CD14-positive monocyte (primary cell): ENCODE measurements at regions not wholly inside any gene's neighbourhood (a gene's known extent, or its start where the extent isn't known, plus 50 kb on each side); places are given as distances from the start of the nearest gene placed in this dataset.

Experiments used
- DNase-seq, 3 donors: peaks; one replicate each; pipeline ENCODE4 v3.0.0-alpha.2; 2011 to 2022
- H2AFZ ChIP-seq: 2 replicates; pipeline ENCODE4 v1.6.0; 2012; ENCODE audit warnings: mild to moderate bottlenecking, low read depth, low read length, inconsistent platforms; ENCODE audit not compliant: insufficient read depth, poor library complexity, severe bottlenecking
- H3K27ac ChIP-seq, 2 donors: 1 replicate in 1 of 2; 2 replicates in 1 of 2; pipeline ENCODE4 v1.5.1; 2012 to 2013; ENCODE audit warnings: low read length in 2 of 2, control low read depth in 1 of 2, inconsistent platforms in 1 of 2, low read depth in 1 of 2, mild to moderate bottlenecking in 1 of 2
- H3K27me3 ChIP-seq, 2 donors: one replicate each; pipeline versions ENCODE4 v1.6.0 to v1.6.1; 2011 to 2013; ENCODE audit warnings: low read length in 2 of 2; ENCODE audit not compliant: control insufficient read depth in 2 of 2, insufficient read depth in 2 of 2
- H3K36me3 ChIP-seq, 2 donors: replicated peaks in 1 of 2; 1 replicate in 1 of 2; 2 replicates in 1 of 2; pipeline versions ENCODE4 v1.5.1 to v1.6.1; 2012 to 2013; ENCODE audit warnings: low read length in 2 of 2, control low read depth in 1 of 2, inconsistent platforms in 1 of 2, mild to moderate bottlenecking in 1 of 2; ENCODE audit not compliant: insufficient read depth in 2 of 2, control insufficient read depth in 1 of 2
- H3K4me1 ChIP-seq, 2 donors: 1 replicate in 1 of 2; 2 replicates in 1 of 2; pipeline versions ENCODE4 v1.5.1 to v1.6.1; 2012 to 2013; ENCODE audit warnings: low read length in 2 of 2, control low read depth in 1 of 2, inconsistent platforms in 1 of 2, mild to moderate bottlenecking in 1 of 2, moderate library complexity in 1 of 2; ENCODE audit not compliant: insufficient read depth in 2 of 2, control insufficient read depth in 1 of 2
- H3K4me2 ChIP-seq: replicated peaks from 2 replicates; pipeline ENCODE3; 2012; ENCODE audit warnings: low read length, moderate library complexity, mild to moderate bottlenecking; ENCODE audit not compliant: poor library complexity, severe bottlenecking; ENCODE audit errors: extremely low read depth
- H3K4me3 ChIP-seq, 3 experiments: fragments of 200-600 bp in 1 of 3; sonication (generic) in 1 of 3; replicated peaks in 1 of 3; 1 replicate in 2 of 3; 2 replicates in 1 of 3; pipeline ENCODE4 v1.5.1; 2011 to 2013; ENCODE audit warnings: low read length in 3 of 3, mild to moderate bottlenecking in 3 of 3, control low read depth in 2 of 3, low read depth in 2 of 3, inconsistent platforms in 1 of 3, moderate library complexity in 1 of 3
- H3K79me2 ChIP-seq: 2 replicates; pipeline ENCODE4 v1.6.0; 2012; ENCODE audit warnings: mild to moderate bottlenecking, control low read depth, inconsistent platforms, low read length, moderate library complexity; ENCODE audit not compliant: insufficient read depth
- H3K9ac ChIP-seq: 2 replicates; pipeline ENCODE4 v1.6.0; 2017; ENCODE audit warnings: low read length, mild to moderate bottlenecking; ENCODE audit not compliant: insufficient read depth, poor library complexity, severe bottlenecking
- H3K9me3 ChIP-seq, 2 donors: replicated peaks in 1 of 2; 1 replicate in 1 of 2; 2 replicates in 1 of 2; pipeline versions ENCODE4 v1.5.1 to v1.6.1; 2012 to 2013; ENCODE audit warnings: low read length in 2 of 2, control low read depth in 1 of 2; ENCODE audit not compliant: control insufficient read depth in 1 of 2, insufficient read depth in 1 of 2
- H4K20me1 ChIP-seq: 2 replicates; pipeline ENCODE4 v1.6.0; 2012; ENCODE audit warnings: mild to moderate bottlenecking, low read length, control low read depth, moderate library complexity; ENCODE audit not compliant: insufficient read depth
- H3K27ac Mint-ChIP-seq, 7 donors: one replicate each; pipeline ENCODE4 v1.8.0; 2020; ENCODE audit warnings: mild to moderate bottlenecking in 7 of 7, mixed read lengths in 7 of 7, moderate library complexity in 6 of 7, inconsistent platforms in 2 of 7
- H3K27me3 Mint-ChIP-seq, 3 donors: one replicate each; pipeline ENCODE4 v1.8.0; 2021 to 2022; ENCODE audit warnings: low read depth in 3 of 3, mild to moderate bottlenecking in 3 of 3, mixed read lengths in 3 of 3, moderate library complexity in 3 of 3, inconsistent platforms in 1 of 3
- H3K36me3 Mint-ChIP-seq, 2 donors: one replicate each; pipeline ENCODE4 v1.8.0; 2020; ENCODE audit warnings: mixed read lengths in 2 of 2, inconsistent platforms in 1 of 2, mild to moderate bottlenecking in 1 of 2
- H3K4me1 Mint-ChIP-seq: one replicate; pipeline ENCODE4 v1.8.0; 2020; ENCODE audit warnings: mild to moderate bottlenecking, mixed read lengths
- H3K4me3 Mint-ChIP-seq, 2 donors: one replicate each; pipeline ENCODE4 v1.8.0; 2020; ENCODE audit warnings: mild to moderate bottlenecking in 2 of 2, mixed read lengths in 2 of 2, moderate library complexity in 1 of 2
- H3K9me3 Mint-ChIP-seq, 7 donors: one replicate each; pipeline ENCODE4 v1.8.0; 2020 to 2022; ENCODE audit warnings: mixed read lengths in 7 of 7, mild to moderate bottlenecking in 6 of 7, moderate library complexity in 6 of 7, inconsistent platforms in 2 of 7
- CTCF ChIP-seq: fragments of 200-600 bp; IDR thresholded peaks from one replicate; pipeline ENCODE4 v1.8.0; 2022; ENCODE audit warnings: antibody characterized with exemption, mild to moderate bottlenecking
- WGBS: methylation state at CpG from one replicate; pipeline ENCODE4 v1.1.5; 2013; ENCODE audit warnings: missing lambda C conversion rate; ENCODE audit not compliant: insufficient coverage; 5-methylcytosine and 5-hydroxymethylcytosine counted together
- intact Hi-C, 2 donors: fragments of 100-400 bp; cut with micrococcal nuclease; formaldehyde crosslinking; loops; one replicate each; pipeline versions ENCODE4 v1.15.0 to v1.15.1; 2023

DNA sequence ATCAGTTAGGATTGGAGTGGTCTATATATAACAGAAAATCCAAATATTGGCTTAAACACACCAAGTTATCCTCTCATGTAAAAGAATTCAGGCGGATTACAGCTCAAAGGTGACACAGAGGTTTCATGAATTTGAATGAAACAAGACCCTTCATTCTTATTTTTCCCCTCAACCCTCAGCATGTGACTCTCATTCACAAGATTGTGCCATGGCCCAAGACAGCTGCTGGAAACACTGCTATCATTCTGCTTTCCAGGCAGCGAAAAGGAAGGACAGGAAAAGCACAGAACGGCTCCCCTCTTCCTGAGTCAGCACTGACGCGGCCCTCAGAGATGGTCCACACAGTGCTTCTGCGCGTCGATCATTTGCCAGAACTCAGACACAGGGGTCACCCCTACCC, 891.0 kb upstream of the FRG1 start:
- Mint-ChIP-seq H3K4me1 (no peaks in the 10 kb centered on the region), H3K9me3 (peaks cover 0 to 1% (median 0%) of the 10 kb centered on the region in 7 donors), H3K36me3 (no peaks in the 10 kb centered on the region), H3K27me3 (no peaks in the 10 kb centered on the region), H3K4me3 (no peak overlapping the region), H3K27ac (no peak overlapping the region)
- Histone ChIP-seq H3K4me3 (no peak overlapping the region), H3K27ac (no peak overlapping the region), H3K79me2 (no peaks in the 10 kb centered on the region), H3K9me3 (no peaks in the 10 kb centered on the region), H3K36me3 (no peaks in the 10 kb centered on the region), H3K4me2 (no peak overlapping the region), H2AFZ (no peak overlapping the region), H3K4me1 (no peaks in the 10 kb centered on the region), H3K9ac (no peak overlapping the region), H4K20me1 (no peaks in the 10 kb centered on the region), H3K27me3 (no peaks in the 10 kb centered on the region)
- no peak for TF ChIP-seq CTCF
- DNase-seq: no peak
- intact Hi-C loops: no loop called here
- WGBS: 56% methylated on average over 3 of the region's 8 CpGs

DNA sequence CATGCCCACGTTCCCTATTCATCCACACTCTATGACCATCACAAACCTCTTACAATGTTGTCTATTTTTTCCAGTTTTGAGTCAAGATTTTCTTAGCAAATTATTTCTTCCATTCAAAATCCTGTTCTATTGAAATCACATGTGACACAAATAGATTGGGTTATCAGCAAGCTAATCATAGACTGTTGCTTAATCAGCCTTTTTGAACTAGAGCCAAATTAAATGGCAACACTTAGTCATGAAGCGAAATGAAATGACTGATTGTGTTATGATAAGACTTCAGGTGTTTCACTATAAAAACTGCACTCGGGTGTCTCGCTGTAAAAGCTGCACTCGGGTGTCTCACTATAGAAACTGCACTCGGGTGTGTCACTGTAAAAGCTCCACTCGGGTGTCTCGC, 890.0 kb upstream of the FRG1 start:
- H3K79me2 ChIP-seq: no peaks in the 10 kb centered on the region
- no peaks in the 10 kb centered on the region for H3K4me1 ChIP-seq
- H3K9ac ChIP-seq: no peak overlapping the region
- Mint-ChIP-seq H3K27me3 (no peaks in the 10 kb centered on the region), H3K9me3 (peaks cover 0 to 1% (median 0%) of the 10 kb centered on the region in 7 donors), H3K36me3 (no peaks in the 10 kb centered on the region), H3K27ac (no peak overlapping the region), H3K4me1 (no peaks in the 10 kb centered on the region), H3K4me3 (no peak overlapping the region)
- intact Hi-C loops: no loop called here
- TF ChIP-seq CTCF: no peak
- WGBS: 78% methylated on average over 5 of the region's 8 CpGs
- H3K4me2 ChIP-seq: no peak overlapping the region
- H3K27me3 ChIP-seq: no peaks in the 10 kb centered on the region
- no peak overlapping the region for H3K4me3 ChIP-seq
- H3K9me3 ChIP-seq: no peaks in the 10 kb centered on the region
- no peaks in the 10 kb centered on the region for H4K20me1 ChIP-seq
- no peak overlapping the region for H2AFZ ChIP-seq
- DNase-seq: no peak
- H3K36me3 ChIP-seq: no peaks in the 10 kb centered on the region
- H3K27ac ChIP-seq: no peak overlapping the region
